HCT116 (cell line): ENCODE measurements at regions not wholly inside any gene's neighbourhood (a gene's known extent, or its start where the extent isn't known, plus 50 kb on each side); places are given as distances from the start of the nearest gene placed in this dataset.

Source experiments
- ATAC-seq: fragments of 200-7000 bp; cut with Tn5 transposase; 2 replicates; pipeline ENCODE4 v1.9.1; 2020; ENCODE audit warnings: mild to moderate bottlenecking, moderate library complexity
- BruUV-seq: library from RNA; stranded (reverse); fragments of 400-500 nt; replicated peaks from 2 replicates; lab custom pipeline; 2021; lab: Mats Ljungman, UMichigan
- CTCF ChIA-PET: fragments of 300-600 bp; sonication (Branson Sonifier 250); formaldehyde crosslinking; loops from one replicate; lab custom pipeline; 2021; ENCODE audit warnings: antibody characterized with exemption; lab: Charles Lee
- POLR2A ChIA-PET: fragments of 300-600, 350-600 bp; sonication (Branson Sonifier 250); formaldehyde crosslinking; loops from one replicate; lab custom pipeline; 2021; ENCODE audit warnings: antibody characterized with exemption; lab: Charles Lee
- RAD21 ChIA-PET, 2 experiments: fragments of 300-600 bp; sonication (Branson Sonifier 250); formaldehyde crosslinking; loops; one replicate each; lab custom pipeline; 2023; ENCODE audit warnings: low total read pairs in 2 of 2; ENCODE audit not compliant: uncharacterized antibody in 2 of 2, unreplicated experiment in 2 of 2, low non-redundant PET in 1 of 2; lab: Charles Lee
- DNase-seq: peaks from one replicate; pipeline ENCODE4 v3.0.0-alpha.2; 2010; ENCODE audit warnings: low read depth, low spot score
- H2AFZ ChIP-seq: fragments of 200-600 bp; shearing (Covaris generic), sonication (generic); 2 replicates; pipeline ENCODE4 v1.6.1; 2017; ENCODE audit warnings: low read depth, mixed run types, mixed read lengths, antibody characterized with exemption, low read length; ENCODE audit not compliant: poor library complexity, severe bottlenecking
- H3K27ac ChIP-seq: 2 replicates; pipeline ENCODE4 v1.5.1; 2012; ENCODE audit warnings: low read depth, low read length
- H3K27me3 ChIP-seq: fragments of 200-600 bp; sonication (generic); 2 replicates; pipeline ENCODE4 v1.6.1; 2016; ENCODE audit warnings: mixed run types, low read length, mixed read lengths; ENCODE audit not compliant: insufficient read depth
- H3K36me3 ChIP-seq, 2 experiments: fragments of 200-500 bp in 1 of 2; fragments of 200-600 bp in 1 of 2; sonication (Bioruptor generic) in 1 of 2; sonication (generic) in 1 of 2; 2 replicates each; pipeline versions ENCODE4 v1.5.1 to v1.6.1; 2014 to 2016; ENCODE audit warnings: low read length in 2 of 2, inconsistent platforms in 1 of 2, mixed read lengths in 1 of 2, mixed run types in 1 of 2; ENCODE audit not compliant: insufficient read depth in 2 of 2, control insufficient read depth in 1 of 2
- H3K4me1 ChIP-seq, 2 experiments: fragments of 200-600 bp in 1 of 2; sonication (generic) in 1 of 2; 2 replicates each; pipeline versions ENCODE4 v1.5.1 to v1.6.1; 2012 to 2017; ENCODE audit warnings: low read length in 2 of 2, inconsistent platforms in 1 of 2, mild to moderate bottlenecking in 1 of 2, mixed read lengths in 1 of 2, mixed run types in 1 of 2, moderate library complexity in 1 of 2; ENCODE audit not compliant: insufficient read depth in 2 of 2, control insufficient read depth in 1 of 2
- H3K4me2 ChIP-seq: fragments of 200-600 bp; sonication (generic); 2 replicates; pipeline ENCODE4 v1.6.1; 2017; ENCODE audit warnings: mixed run types, low read length, mixed read lengths
- H3K4me3 ChIP-seq, 2 experiments: fragments of 200-600 bp in 1 of 2; sonication (generic) in 1 of 2; replicated peaks in 1 of 2; 2 replicates each; pipeline ENCODE4 v1.5.1; 2011 to 2016; ENCODE audit warnings: low read length in 2 of 2, control low read depth in 1 of 2, low read depth in 1 of 2, mild to moderate bottlenecking in 1 of 2, mixed read lengths in 1 of 2, mixed run types in 1 of 2
- H3K79me2 ChIP-seq: fragments of 200-600 bp; sonication (generic); 2 replicates; pipeline ENCODE4 v1.6.1; 2017; ENCODE audit warnings: mild to moderate bottlenecking, mixed run types, low read length, moderate library complexity, mixed read lengths; ENCODE audit not compliant: insufficient read depth
- H3K9ac ChIP-seq: fragments of 200-600 bp; sonication (generic); 2 replicates; pipeline ENCODE4 v1.6.1; 2016; ENCODE audit warnings: low read length, mixed read lengths
- H3K9me2 ChIP-seq: fragments of 200-600 bp; sonication (generic), shearing (Covaris generic); 2 replicates; pipeline ENCODE4 v1.6.1; 2017; ENCODE audit warnings: mixed run types, mild to moderate bottlenecking, moderate library complexity; ENCODE audit not compliant: insufficient read depth
- H3K9me3 ChIP-seq, 2 experiments: fragments of 200-500 bp in 1 of 2; fragments of 200-600 bp in 1 of 2; sonication (Bioruptor generic) in 1 of 2; sonication (generic) in 1 of 2; 2 replicates each; pipeline ENCODE4 v1.6.1; 2014 to 2017; ENCODE audit warnings: low read length in 2 of 2, mixed read lengths in 2 of 2, inconsistent platforms in 1 of 2, low read depth in 1 of 2, mild to moderate bottlenecking in 1 of 2, mixed run types in 1 of 2, moderate library complexity in 1 of 2; ENCODE audit not compliant: control insufficient read depth in 1 of 2, insufficient read depth in 1 of 2
- H4K20me1 ChIP-seq: fragments of 200-600 bp; sonication (generic), shearing (Covaris generic); 2 replicates; pipeline ENCODE4 v1.6.1; 2017; ENCODE audit warnings: mixed run types, mild to moderate bottlenecking, moderate library complexity; ENCODE audit not compliant: insufficient read depth
- ATF3 ChIP-seq: IDR thresholded peaks from 2 replicates; pipeline ENCODE4 v1.6.1; 2012
- CBX3 ChIP-seq: IDR thresholded peaks from 2 replicates; pipeline ENCODE4 v1.6.1; 2012; ENCODE audit warnings: low read depth
- CEBPB ChIP-seq: IDR thresholded peaks from 2 replicates; pipeline ENCODE4 v1.6.1; 2012; ENCODE audit warnings: low read depth
- CTCF ChIP-seq, 3 experiments: fragments of 200-600 bp in 1 of 3; sonication (generic) in 1 of 3; IDR thresholded peaks in 2 of 3; conservative IDR thresholded peaks in 1 of 3; 2 replicates each; pipeline ENCODE4 v1.5.1; 2012 to 2017; ENCODE audit warnings: low read depth in 2 of 3, low read length in 2 of 3, antibody characterized with exemption in 1 of 3, borderline replicate concordance in 1 of 3, control low read depth in 1 of 3, mild to moderate bottlenecking in 1 of 3, mixed read lengths in 1 of 3, mixed run types in 1 of 3, moderate library complexity in 1 of 3; ENCODE audit not compliant: insufficient read depth in 1 of 3
- ELF1 ChIP-seq: IDR thresholded peaks from 2 replicates; pipeline ENCODE4 v1.6.1; 2012; ENCODE audit warnings: low read depth, borderline replicate concordance
- EZH2 ChIP-seq: fragments of 200-600 bp; sonication (generic); IDR thresholded peaks from 2 replicates; pipeline ENCODE4 v1.6.1; 2017; ENCODE audit warnings: antibody characterized with exemption, mixed run types
- EZH2phosphoT487 ChIP-seq: fragments of 200-600 bp; IDR thresholded peaks from 2 replicates; pipeline ENCODE4 v1.6.1; 2018; ENCODE audit warnings: antibody characterized with exemption, borderline replicate concordance
- FOSL1 ChIP-seq: IDR thresholded peaks from 2 replicates; pipeline ENCODE4 v1.6.1; 2012; ENCODE audit warnings: low read depth
- JUND ChIP-seq: IDR thresholded peaks from 2 replicates; pipeline ENCODE4 v1.6.1; 2012
- POLR2A ChIP-seq: IDR thresholded peaks from 2 replicates; pipeline ENCODE4 v1.7.0; 2011; ENCODE audit warnings: borderline replicate concordance; ENCODE audit not compliant: insufficient read depth, insufficient read length; ENCODE audit errors: extremely low read depth
- SP1 ChIP-seq: IDR thresholded peaks from 2 replicates; pipeline ENCODE4 v1.6.1; 2012; ENCODE audit warnings: low read depth
- YY1 ChIP-seq: IDR thresholded peaks from 2 replicates; pipeline ENCODE4 v1.6.1; 2011; ENCODE audit warnings: low read length, low read depth, moderate library complexity, mild to moderate bottlenecking; ENCODE audit not compliant: insufficient replicate concordance; ENCODE audit errors: extremely low read depth
- ZBTB33 ChIP-seq: IDR thresholded peaks from 2 replicates; pipeline ENCODE4 v1.6.1; 2011; ENCODE audit warnings: mild to moderate bottlenecking, low read length, moderate library complexity; ENCODE audit not compliant: insufficient replicate concordance; ENCODE audit errors: extremely low read depth
- ZFX ChIP-seq: fragments of 450-650 bp; IDR thresholded peaks from 2 replicates; pipeline ENCODE4 v1.6.1; 2017
- intact Hi-C: fragments of 100-400 bp; cut with micrococcal nuclease; formaldehyde crosslinking; loops from 2 replicates; pipeline ENCODE4 v1.10.0; 2022

- Histone ChIP-seq H3K27me3 (peaks cover 8% of the 10 kb centered on the region), H3K36me3 (no peaks in the 10 kb centered on the region), H3K4me2 (no peak overlapping the region), H3K4me1 (no peaks in the 10 kb centered on the region), H3K79me2 (no peaks in the 10 kb centered on the region), H3K9me3 (no peaks in the 10 kb centered on the region), H3K9me2 (no peaks in the 10 kb centered on the region), H2AFZ (no peak overlapping the region), H4K20me1 (no peaks in the 10 kb centered on the region), H3K4me3 (no peak overlapping the region), H3K9ac (no peak overlapping the region), H3K27ac (no peak overlapping the region)
- TF ChIP-seq EZH2 (no peak), ELF1 (no peak), YY1 (no peak), ZFX (no peak), ZBTB33 (no peak), ATF3 (no peak), JUND (no peak), POLR2A (no peak), EZH2phosphoT487 (no peak), SP1 (no peak), CEBPB (no peak), CBX3 (no peak), FOSL1 (no peak), CTCF (IDR thresholded peaks at IDR 0.05 in 2 of 3, conservative IDR thresholded peaks at IDR 0.05 in 1 of 3; ENCODE audit: borderline replicate concordance in 1 of 3, insufficient read depth in 1 of 3, low read depth in 2 of 3, low read length in 2 of 3) (no peak)
- DNase-seq (no peak), ATAC-seq (no peak)
- ChIA-PET CTCF (no interaction called here), RAD21 (no interaction called here), POLR2A (no interaction called here)
- no TSS peak for BruUV-seq
- intact Hi-C loops: no loop called here
Observed at GRCh38 chr16:77500934-77501664, 66.3 kb upstream of the ADAMTS18 start.
